PC-3 (cell line): ENCODE measurements at regions not wholly inside any gene's neighbourhood (a gene's known extent, or its start where the extent isn't known, plus 50 kb on each side); places are given as distances from the start of the nearest gene placed in this dataset.
A peak's percentile ranks its signal among the peaks of the same experiment; 100 is the strongest.

ENCODE experiments used
- ATAC-seq: fragments of 200-7000 bp; cut with Tn5 transposase; 2 replicates; pipeline ENCODE4 v1.9.1; 2020; ENCODE audit warnings: mild to moderate bottlenecking, moderate library complexity
- BruUV-seq: library from RNA; stranded (reverse); fragments of 400-500 nt; replicated peaks from 2 replicates; lab custom pipeline; 2021; lab: Mats Ljungman, UMichigan
- CTCF ChIA-PET: fragments of 300-600 bp; sonication (Branson Sonifier 250); formaldehyde crosslinking; loops from one replicate; lab custom pipeline; 2022; ENCODE audit warnings: antibody characterized with exemption; lab: Charles Lee
- POLR2A ChIA-PET: fragments of 300-600 bp; sonication (Branson Sonifier 250); formaldehyde crosslinking; loops from one replicate; lab custom pipeline; 2022; ENCODE audit warnings: antibody characterized with exemption; ENCODE audit not compliant: unreplicated experiment; lab: Charles Lee
- DNase-seq: peaks from one replicate; pipeline ENCODE4 v3.0.0-alpha.2; 2015
- H2AFZ ChIP-seq: fragments of 300-600 bp; sonication (generic); 2 replicates; pipeline ENCODE4 v1.6.0; 2016; ENCODE audit warnings: antibody characterized with exemption, low read length
- H3F3A ChIP-seq: fragments of 300-600 bp; sonication (generic); one replicate; pipeline ENCODE4 v1.6.0; 2017; ENCODE audit warnings: antibody characterized with exemption, low read length, control low read depth, mild to moderate bottlenecking; ENCODE audit not compliant: unreplicated experiment
- H3K27ac ChIP-seq: fragments of 300-600 bp; sonication (generic); 2 replicates; pipeline ENCODE4 v1.5.1; 2016; ENCODE audit warnings: mild to moderate bottlenecking, low read length
- H3K27me3 ChIP-seq: fragments of 300-600 bp; sonication (generic); 2 replicates; pipeline ENCODE4 v1.6.1; 2016; ENCODE audit warnings: low read length, mixed read lengths
- H3K36me3 ChIP-seq: fragments of 300-600 bp; sonication (generic); 2 replicates; pipeline ENCODE4 v1.6.1; 2016; ENCODE audit warnings: low read depth, mixed run types, low read length, mixed read lengths
- H3K4me1 ChIP-seq: fragments of 300-600 bp; sonication (generic); 2 replicates; pipeline ENCODE4 v1.5.1; 2016; ENCODE audit warnings: low read length; ENCODE audit not compliant: insufficient read depth
- H3K4me2 ChIP-seq: fragments of 300-600 bp; sonication (generic); 2 replicates; pipeline ENCODE4 v1.6.0; 2016; ENCODE audit warnings: low read length
- H3K4me3 ChIP-seq: fragments of 300-600 bp; sonication (generic); 2 replicates; pipeline ENCODE4 v1.5.1; 2016; ENCODE audit warnings: mild to moderate bottlenecking, low read length, mixed read lengths
- H3K79me2 ChIP-seq: fragments of 300-600 bp; sonication (generic); 2 replicates; pipeline ENCODE4 v1.6.1; 2017; ENCODE audit warnings: low read length, mixed read lengths
- H3K9ac ChIP-seq: fragments of 300-600 bp; sonication (generic); 2 replicates; pipeline ENCODE4 v1.6.0; 2016; ENCODE audit warnings: mild to moderate bottlenecking, low read length
- H3K9me2 ChIP-seq: fragments of 300-600 bp; sonication (generic); replicated peaks from 2 replicates; pipeline ENCODE4 v1.6.1; 2016; ENCODE audit warnings: mixed run types, low read length, mixed read lengths
- H3K9me3 ChIP-seq: fragments of 300-600 bp; sonication (generic); 2 replicates; pipeline ENCODE4 v1.6.1; 2016; ENCODE audit warnings: low read length, mixed read lengths
- H4K20me1 ChIP-seq: fragments of 300-600 bp; sonication (generic); 2 replicates; pipeline ENCODE4 v1.6.1; 2016; ENCODE audit warnings: low read length, mixed read lengths
- CTCF ChIP-seq: fragments of 300-600 bp; sonication (generic); conservative IDR thresholded peaks from 2 replicates; pipeline ENCODE4 v1.5.1; 2017; ENCODE audit warnings: antibody characterized with exemption, low read depth, mild to moderate bottlenecking, low read length
- EZH2 ChIP-seq: fragments of 300-600 bp; sonication (generic); IDR thresholded peaks from one replicate; pipeline ENCODE4 v1.6.1; 2017; ENCODE audit warnings: antibody characterized with exemption, mild to moderate bottlenecking, low read length; ENCODE audit not compliant: unreplicated experiment
- EZH2phosphoT487 ChIP-seq: fragments of 300-600 bp; sonication (generic); IDR thresholded peaks from 2 replicates; pipeline ENCODE4 v1.6.1; 2018; ENCODE audit warnings: mild to moderate bottlenecking, antibody characterized with exemption, low read length, borderline replicate concordance
- intact Hi-C: fragments of 100-400 bp; cut with micrococcal nuclease; formaldehyde crosslinking; loops from 2 replicates; pipeline ENCODE4 v1.9.0; 2023

DNA sequence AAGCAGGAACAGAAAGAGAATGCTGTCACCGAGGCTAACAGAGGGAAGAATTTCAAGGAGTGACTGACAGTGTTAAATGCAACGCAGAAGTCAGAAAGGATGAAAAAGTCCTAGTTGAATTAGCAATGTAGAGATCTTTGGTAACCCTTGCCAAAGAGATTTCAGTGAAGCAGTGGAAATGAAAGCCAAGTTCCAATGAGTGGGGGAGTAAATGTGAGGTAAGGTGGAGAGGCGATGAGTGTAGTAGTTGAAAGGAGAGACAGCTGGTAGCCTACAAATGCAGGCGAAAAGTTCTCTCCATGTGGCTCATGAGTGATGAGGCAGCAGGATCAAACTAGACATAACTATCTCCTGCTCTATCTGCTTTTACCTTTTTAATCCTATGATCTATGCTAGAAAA lies 74.6 kb upstream of the IPO9 start:
- no peak overlapping the region for H3K4me2 ChIP-seq
- H3K79me2 ChIP-seq, result no peaks in the 10 kb centered on the region

GRCh38 chr1:201755200-201755599 lies 73.8 kb upstream of the IPO9 start:
- no TSS peak for BruUV-seq
- H3K9ac ChIP-seq, result no peak overlapping the region
- H3K36me3 ChIP-seq, result no peaks in the 10 kb centered on the region
- H3K9me3 ChIP-seq, result no peaks in the 10 kb centered on the region
- H2AFZ ChIP-seq, result no peak overlapping the region
- H3K4me3 ChIP-seq, result no peak overlapping the region
- ChIA-PET POLR2A (no interaction called here), CTCF (no interaction called here)
- TF ChIP-seq EZH2phosphoT487 (no peak), CTCF (no peak)
- H3K9me2 ChIP-seq, result no peaks in the 10 kb centered on the region
- no peaks in the 10 kb centered on the region for H4K20me1 ChIP-seq
- ATAC-seq (no peak), DNase-seq (no peak)
- peaks cover 16% of the 10 kb centered on the region for H3K4me1 ChIP-seq
- intact Hi-C loops, result no loop called here
- H3K27ac ChIP-seq, result no peak overlapping the region
- H3K79me2 ChIP-seq, result no peaks in the 10 kb centered on the region
- no peaks in the 10 kb centered on the region for H3K27me3 ChIP-seq
- H3F3A ChIP-seq, result no peaks in the 10 kb centered on the region
- no peak overlapping the region for H3K4me2 ChIP-seq

More for the DNA sequence above, 74.6 kb upstream of the IPO9 start:
- Histone ChIP-seq H3K27ac (no peak overlapping the region), H3K9me2 (no peaks in the 10 kb centered on the region), H2AFZ (no peak overlapping the region), H3K27me3 (no peaks in the 10 kb centered on the region), H3K4me3 (no peak overlapping the region), H3K36me3 (no peaks in the 10 kb centered on the region), H4K20me1 (no peaks in the 10 kb centered on the region), H3K9me3 (no peaks in the 10 kb centered on the region), H3K9ac (no peak overlapping the region), H3K4me1 (peaks cover 16% of the 10 kb centered on the region), H3F3A (no peaks in the 10 kb centered on the region)
- no TSS peak for BruUV-seq
- CTCF ChIA-PET, result no interaction called here
- TF ChIP-seq CTCF (no peak), EZH2 (no peak), EZH2phosphoT487 (no peak)
- POLR2A ChIA-PET, result no interaction called here
- DNase-seq (no peak), ATAC-seq (no peak)
- intact Hi-C loops, result no loop called here

- no peaks in the 10 kb centered on the region for H3K79me2 ChIP-seq
- BruUV-seq, result no TSS peak
- TF ChIP-seq EZH2phosphoT487 (no peak), CTCF (no peak), EZH2 (no peak)
- no peak overlapping the region for H2AFZ ChIP-seq
- H3K9me3 ChIP-seq, result no peaks in the 10 kb centered on the region
- H3K27me3 ChIP-seq, result no peaks in the 10 kb centered on the region
- no peaks in the 10 kb centered on the region for H3K36me3 ChIP-seq
- POLR2A ChIA-PET, result no interaction called here
- peak; percentile 56 for DNase-seq
- peaks cover 9% of the 10 kb centered on the region for H3K4me1 ChIP-seq
- CTCF ChIA-PET, result no interaction called here
- intact Hi-C loops, result no loop called here
- no peaks in the 10 kb centered on the region for H3K9me2 ChIP-seq
- no peaks in the 10 kb centered on the region for H3F3A ChIP-seq
- H4K20me1 ChIP-seq, result no peaks in the 10 kb centered on the region
- H3K27ac ChIP-seq, result no peak overlapping the region
- ATAC-seq, result no peak
- no peak overlapping the region for H3K4me2 ChIP-seq
- H3K9ac ChIP-seq, result no peak overlapping the region
- no peak overlapping the region for H3K4me3 ChIP-seq
Measured at GRCh38 chr1:201756406-201756805, 72.6 kb upstream of the IPO9 start.
